Epithelial cell of esophagus (primary cell): ENCODE measurements at regions not wholly inside any gene's neighbourhood (a gene's known extent, or its start where the extent isn't known, plus 50 kb on each side); places are given as distances from the start of the nearest gene placed in this dataset.

ENCODE experiments used
- DNase-seq: peaks from one replicate; pipeline ENCODE4 v3.0.0; 2010; ENCODE audit warnings: low read depth
- H3K4me3 ChIP-seq: 2 replicates; pipeline ENCODE4 v1.5.1; 2011; ENCODE audit warnings: mild to moderate bottlenecking, low read length, control low read depth
- CTCF ChIP-seq: IDR thresholded peaks from 2 replicates; pipeline ENCODE4 v1.5.1; 2011; ENCODE audit warnings: low read depth, mild to moderate bottlenecking, low read length, control low read depth, inconsistent platforms; ENCODE audit not compliant: insufficient read depth; ENCODE audit errors: missing control alignments

GRCh38 chr2:164090533-164090932, 354.7 kb upstream of the FIGN start:
- DNase-seq, result peak; percentile 5
- no peak overlapping the region for H3K4me3 ChIP-seq
- no peak for TF ChIP-seq CTCF

GRCh38 chr2:164084066-164084465, 348.3 kb upstream of the FIGN start:
- no peak overlapping the region for H3K4me3 ChIP-seq
- no peak for TF ChIP-seq CTCF
- DNase-seq, result no peak

- no peak overlapping the region for H3K4me3 ChIP-seq
- DNase-seq, result no peak
- TF ChIP-seq CTCF, result no peak
These were observed 344.7 kb upstream of the FIGN start for GRCh38 chr2:164080486-164080885.

DNA sequence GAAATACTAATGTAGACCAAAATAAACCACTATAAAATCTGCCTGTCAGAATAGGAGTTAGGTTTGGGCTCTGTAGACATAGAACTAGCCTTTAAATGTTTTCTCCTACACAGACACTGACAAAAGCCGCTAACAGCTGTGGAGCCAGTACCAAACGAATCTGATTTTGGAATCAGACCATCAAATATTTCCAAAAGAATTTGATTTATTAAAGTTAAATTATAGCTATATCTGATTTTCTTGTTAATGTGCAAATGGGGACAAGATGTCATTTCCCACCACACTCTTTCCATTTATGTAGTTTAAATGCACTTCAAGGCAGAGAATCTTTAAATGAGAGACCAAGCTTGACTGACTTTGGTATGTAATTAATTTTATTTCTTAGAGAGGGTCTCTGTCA, 343.4 kb upstream of the FIGN start:
- no peak for DNase-seq
- TF ChIP-seq CTCF, result no peak
- no peak overlapping the region for H3K4me3 ChIP-seq

DNA sequence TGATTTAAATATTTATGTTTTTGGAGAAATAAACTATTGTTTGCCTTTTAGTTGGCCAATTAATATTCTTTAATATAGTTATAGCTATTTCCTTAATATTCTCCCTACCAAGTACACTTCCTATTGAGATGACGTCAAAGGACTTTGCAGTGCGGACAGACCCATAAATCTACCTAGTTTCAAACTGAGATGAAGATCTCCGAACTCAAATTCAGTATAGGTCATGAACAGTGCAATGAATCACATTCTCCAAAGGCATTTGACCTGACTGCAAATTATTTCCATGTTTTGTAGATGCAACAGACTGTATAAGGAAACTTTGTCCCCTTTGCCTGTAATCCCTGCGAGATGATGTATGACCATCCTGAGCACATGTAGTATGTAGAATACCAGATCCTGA, 342.6 kb upstream of the FIGN start:
- H3K4me3 ChIP-seq, result no peak overlapping the region
- no peak for TF ChIP-seq CTCF
- no peak for DNase-seq

DNA sequence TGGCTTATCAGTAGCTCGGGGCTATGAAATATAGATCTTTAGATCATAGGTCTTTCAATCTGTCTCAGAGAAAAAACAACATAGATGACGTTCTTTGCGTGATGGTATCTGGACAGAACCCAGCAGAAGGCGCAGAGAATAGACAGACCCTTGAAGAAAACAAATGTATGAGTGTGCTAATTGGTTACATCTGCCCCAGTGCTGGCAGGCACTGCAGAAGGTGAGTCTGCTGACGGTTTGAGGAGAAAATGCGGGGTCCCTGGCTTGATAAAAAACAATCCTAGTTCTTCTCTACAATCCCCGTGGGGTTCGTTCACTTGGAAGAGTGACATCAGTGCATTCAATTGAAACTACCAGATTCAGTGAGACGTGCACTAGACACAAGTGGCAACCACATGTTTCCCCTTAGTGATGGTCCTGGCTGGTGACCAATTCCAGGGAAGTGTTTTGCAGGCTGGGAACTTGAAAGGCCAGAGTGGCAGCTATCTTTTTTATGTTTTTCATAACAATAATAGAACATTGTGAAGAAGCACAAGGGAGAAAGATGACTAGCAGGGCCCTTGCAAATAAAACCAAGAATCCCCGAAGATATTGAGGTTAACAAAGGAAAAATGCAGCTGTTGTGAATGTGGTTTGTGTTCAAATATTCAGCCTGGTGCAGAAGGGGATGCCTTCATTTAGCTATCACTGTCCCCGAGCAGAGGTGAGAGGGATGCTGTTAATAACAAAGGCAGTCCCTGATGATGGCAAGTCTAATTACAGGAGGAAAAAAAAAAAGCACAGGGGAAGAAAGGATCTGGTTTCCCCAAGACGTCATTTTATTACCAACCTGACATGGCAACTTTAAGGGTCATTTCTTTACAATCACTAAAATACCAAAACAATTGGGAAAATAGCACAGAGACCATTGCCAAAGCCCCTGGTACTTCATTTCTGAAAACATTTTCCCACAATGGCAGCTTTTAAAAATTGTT, 337.6 kb upstream of the FIGN start:
- no peak for DNase-seq
- no peak overlapping the region for H3K4me3 ChIP-seq
- TF ChIP-seq CTCF, result no peak

DNA sequence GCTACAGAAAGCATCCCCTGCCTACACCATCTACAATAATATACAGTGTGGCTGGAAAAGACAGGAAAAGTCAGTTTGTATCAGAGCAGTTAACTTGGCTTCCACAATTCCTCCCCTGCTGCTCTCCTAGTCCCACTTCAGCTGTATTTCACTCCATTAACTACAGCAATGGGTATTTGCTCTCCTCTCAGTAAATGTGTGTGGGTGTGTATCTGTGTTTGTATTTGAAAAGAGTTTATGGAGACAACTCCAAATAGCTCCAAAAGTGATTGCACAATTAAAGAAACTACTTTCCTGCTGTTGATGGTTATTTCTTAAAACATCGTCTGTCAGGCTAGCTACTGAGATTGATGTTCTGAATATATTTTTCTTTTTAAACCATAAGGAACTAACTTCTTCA, 333.7 kb upstream of the FIGN start:
- TF ChIP-seq CTCF, result no peak
- DNase-seq, result no peak
- H3K4me3 ChIP-seq, result no peak overlapping the region
